MM.1S (cell line): ENCODE measurements at regions not wholly inside any gene's neighbourhood (a gene's known extent, or its start where the extent isn't known, plus 50 kb on each side); places are given as distances from the start of the nearest gene placed in this dataset.

ENCODE experiments used
- EZH2 ChIP-seq: fragments of 300-600 bp; sonication (generic); optimal IDR thresholded peaks from 2 replicates; pipeline ENCODE3; 2017; ENCODE audit warnings: low read depth, mild to moderate bottlenecking, antibody characterized with exemption, low read length, mixed read lengths
- TF ChIP-seq, protein P1 (sequence below): fragments of 300-600 bp; sonication (generic); IDR thresholded peaks from 2 replicates; pipeline ENCODE4 v1.5.1; 2016; ENCODE audit warnings: antibody characterized with exemption, low read length, mixed read lengths

GRCh38 chr7:133155642-133156041 lies 73.8 kb upstream of the CHCHD3 start:
- TF ChIP-seq, protein P1, sequence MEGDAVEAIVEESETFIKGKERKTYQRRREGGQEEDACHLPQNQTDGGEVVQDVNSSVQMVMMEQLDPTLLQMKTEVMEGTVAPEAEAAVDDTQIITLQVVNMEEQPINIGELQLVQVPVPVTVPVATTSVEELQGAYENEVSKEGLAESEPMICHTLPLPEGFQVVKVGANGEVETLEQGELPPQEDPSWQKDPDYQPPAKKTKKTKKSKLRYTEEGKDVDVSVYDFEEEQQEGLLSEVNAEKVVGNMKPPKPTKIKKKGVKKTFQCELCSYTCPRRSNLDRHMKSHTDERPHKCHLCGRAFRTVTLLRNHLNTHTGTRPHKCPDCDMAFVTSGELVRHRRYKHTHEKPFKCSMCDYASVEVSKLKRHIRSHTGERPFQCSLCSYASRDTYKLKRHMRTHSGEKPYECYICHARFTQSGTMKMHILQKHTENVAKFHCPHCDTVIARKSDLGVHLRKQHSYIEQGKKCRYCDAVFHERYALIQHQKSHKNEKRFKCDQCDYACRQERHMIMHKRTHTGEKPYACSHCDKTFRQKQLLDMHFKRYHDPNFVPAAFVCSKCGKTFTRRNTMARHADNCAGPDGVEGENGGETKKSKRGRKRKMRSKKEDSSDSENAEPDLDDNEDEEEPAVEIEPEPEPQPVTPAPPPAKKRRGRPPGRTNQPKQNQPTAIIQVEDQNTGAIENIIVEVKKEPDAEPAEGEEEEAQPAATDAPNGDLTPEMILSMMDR: no peak
- TF ChIP-seq EZH2: no peak
